GM18868 (cell line): ENCODE measurements at regions not wholly inside any gene's neighbourhood (a gene's known extent, or its start where the extent isn't known, plus 50 kb on each side); places are given as distances from the start of the nearest gene placed in this dataset.

ENCODE experiments used
- ATAC-seq: cut with Tn5 transposase; IDR thresholded peaks from one replicate; pipeline ENCODE4 v1.9.1; 2021; ENCODE audit warnings: mild to moderate bottlenecking, moderate library complexity; ENCODE audit not compliant: unreplicated experiment

DNA sequence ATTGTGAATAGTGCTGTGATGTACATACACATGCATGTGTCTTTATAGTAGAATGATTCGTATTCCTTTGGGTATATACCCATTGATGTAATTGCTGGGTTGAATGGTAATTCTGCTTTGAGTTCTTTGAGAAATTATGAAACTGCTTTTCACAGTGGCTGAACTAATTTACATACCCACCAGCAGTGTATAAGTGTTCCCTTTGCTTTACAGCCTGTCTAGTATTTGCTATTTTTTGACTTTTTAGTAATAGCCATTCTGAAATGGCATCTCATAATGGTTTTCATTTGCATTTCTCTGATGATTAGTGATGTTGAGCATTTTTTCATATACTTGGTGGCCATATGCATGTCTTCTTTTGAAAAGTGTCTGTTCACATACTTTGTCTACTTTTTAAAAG is 54.5 kb upstream of the FAM78B start:
- ATAC-seq: no peak

DNA sequence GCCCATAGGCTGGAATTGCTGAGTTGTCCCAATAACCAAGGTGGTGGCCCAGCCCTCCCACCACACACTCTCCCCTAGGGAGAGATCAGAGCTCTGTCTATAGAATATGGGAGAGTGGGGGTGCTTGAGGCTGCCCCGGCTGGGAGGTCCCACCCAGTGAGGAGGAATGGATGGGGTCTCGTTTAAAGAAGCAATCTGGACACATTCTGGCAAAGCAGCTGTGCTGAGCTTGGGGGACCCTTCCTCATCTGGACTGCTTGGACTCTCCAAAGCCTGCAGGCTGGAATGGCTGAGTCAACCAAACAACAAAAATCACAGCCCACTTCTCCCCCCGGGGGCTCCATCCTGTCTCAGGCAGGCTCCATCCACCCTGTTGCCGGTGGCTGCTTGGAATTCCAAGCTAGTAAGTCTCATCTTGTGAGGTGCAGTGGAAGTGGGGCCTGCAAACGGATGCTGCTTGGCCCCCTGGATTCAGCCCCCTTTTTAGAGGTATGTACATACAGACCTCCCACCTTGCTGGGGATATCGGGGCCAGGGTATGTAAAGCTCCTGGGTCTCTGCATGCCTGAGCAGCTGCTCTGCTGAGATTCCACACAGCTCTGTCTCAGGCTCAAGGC is 67.1 kb upstream of the FAM78B start:
- ATAC-seq: no peak

DNA sequence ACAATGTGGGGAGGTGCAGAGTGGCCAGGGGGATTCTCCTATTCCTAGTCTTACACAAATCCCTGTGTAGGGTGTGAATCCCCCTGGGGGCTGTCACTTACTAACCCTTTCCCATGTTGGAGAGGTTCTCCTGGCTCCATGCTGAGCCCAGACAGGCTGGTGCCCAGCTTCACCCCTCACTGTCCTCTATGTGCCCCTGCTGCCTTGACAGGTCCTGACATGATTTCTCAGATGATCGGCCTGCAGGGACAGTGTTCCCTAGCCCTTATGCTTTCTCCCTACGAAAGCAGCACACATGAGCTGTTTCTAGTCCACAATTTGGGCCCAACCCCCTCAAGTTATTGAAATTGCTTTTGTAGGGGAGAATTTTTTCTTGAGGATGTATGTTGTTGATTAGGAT is 68.9 kb upstream of the FAM78B start:
- no peak for ATAC-seq

DNA sequence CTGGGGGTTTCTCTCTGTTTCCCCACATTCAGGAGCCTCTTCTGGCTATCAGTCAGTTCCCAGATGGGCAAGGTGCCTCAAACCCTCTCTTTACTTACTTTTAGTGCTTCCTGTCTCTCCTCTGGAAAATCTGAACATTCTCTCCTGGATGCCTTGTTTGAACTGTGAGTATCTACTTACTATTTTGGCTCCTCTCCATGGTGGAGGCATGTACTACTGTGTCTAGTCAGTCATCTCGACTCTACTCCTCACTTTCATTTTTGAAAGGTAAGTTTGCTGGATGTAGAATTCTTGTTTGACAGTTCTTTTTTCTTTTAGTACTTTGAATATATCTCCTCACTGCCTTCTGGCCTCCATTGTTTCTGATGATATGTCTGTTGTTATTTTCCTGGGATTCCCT is 70.9 kb upstream of the FAM78B start:
- no peak for ATAC-seq

DNA sequence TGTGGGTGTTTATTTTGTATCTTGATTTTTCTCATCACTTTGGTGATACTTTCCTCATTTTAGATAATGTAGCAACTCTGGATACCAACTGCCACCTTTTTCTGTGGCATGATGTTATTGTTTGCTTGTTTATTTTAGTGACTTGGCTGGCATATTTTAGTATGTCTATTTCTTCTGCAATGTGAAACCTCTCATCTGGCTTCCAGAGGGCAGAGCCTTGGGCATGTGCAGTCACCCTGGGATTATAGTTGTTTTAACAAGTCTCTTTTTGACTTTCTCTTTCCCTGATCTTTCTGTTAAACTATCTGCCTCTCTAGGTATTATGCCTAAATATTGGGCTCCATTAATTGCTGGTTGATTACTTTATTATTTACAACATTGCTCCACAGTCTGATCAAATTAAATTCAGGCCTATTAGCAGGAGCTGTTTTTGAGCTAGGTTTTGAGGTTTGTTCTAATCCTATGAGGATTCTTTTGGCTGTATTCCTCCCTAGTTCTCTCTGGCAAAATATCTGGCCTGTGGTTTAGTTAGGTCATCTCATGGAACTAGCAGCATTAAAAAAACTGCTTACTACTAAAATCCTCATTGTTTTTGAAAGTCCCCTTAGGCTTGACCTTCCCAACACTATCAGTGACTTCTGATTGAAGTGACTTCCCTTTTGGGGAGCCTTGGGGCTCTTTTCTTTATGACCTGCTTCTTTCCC is 86.4 kb upstream of the FAM78B start:
- no peak for ATAC-seq

DNA sequence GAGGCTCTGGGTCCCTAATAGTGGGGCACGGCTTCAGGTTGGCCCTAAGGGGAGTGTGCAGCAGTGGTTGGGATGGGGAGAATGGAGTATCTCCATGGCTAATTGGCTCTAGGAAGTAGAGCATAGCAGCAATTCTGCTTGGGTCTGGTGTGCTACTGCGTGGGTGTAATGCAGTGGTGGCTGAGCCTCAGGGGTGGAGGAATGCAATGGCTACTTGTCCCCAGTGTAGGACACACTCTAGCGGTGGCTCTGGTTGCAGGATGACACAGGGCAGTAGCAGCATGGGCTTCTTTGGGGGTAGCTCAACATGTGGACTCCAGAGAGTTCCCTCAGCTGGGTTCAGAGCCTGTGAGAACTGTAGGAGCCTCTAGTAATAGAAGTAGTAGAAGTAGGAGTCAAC is 91.2 kb upstream of the FAM78B start:
- ATAC-seq: peak; percentile 40

DNA sequence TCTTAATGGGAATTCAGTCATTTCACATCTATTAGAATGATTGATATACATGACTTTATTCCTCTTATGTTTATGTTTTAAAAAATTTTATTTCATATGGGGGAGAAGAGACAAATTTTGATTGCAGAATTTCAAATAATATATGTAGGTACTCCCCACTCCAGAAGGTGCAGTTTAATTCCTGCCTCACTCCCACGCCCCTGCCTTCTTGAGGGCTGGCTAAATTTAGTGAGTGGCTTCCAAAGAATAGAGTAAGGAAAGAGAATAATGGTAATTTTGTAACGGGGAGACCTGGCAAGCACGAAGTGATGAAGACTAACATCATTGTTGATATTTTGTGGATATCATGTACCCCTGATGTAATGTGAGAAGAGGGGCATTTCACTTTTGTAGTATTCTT is 94.7 kb upstream of the FAM78B start:
- ATAC-seq: no peak

DNA sequence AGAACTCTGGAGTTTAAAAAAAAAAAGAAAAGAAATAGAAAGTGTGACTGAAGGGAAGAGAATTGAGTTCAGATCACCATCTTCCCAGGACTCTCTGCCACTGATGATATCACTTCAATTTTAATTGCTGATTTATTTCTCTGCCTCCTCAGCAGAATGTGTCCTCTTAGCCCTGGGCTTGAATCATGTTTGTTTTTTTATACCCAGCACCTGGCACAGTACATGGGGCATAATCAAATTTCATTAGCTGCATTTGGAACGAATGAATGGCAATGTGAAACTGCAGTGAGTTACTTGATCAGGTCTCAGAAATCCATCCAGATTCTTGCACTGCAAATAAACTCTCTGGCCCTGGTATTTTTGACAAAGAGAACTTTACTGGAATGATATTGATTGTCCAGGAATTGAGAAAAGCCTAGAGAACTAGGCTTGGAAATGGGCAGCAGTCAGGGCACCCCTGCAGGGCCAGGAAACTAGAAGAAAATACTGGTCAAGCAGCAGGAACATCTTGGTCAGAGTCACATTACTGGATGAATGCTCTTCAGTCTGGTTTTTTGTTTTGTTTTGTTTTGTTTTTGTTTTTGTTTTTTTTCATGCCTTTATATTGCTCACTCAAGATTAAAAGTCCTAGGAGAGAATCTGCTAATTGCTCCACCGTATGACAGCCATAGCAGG is 103.8 kb upstream of the FAM78B start:
- ATAC-seq: no peak

DNA sequence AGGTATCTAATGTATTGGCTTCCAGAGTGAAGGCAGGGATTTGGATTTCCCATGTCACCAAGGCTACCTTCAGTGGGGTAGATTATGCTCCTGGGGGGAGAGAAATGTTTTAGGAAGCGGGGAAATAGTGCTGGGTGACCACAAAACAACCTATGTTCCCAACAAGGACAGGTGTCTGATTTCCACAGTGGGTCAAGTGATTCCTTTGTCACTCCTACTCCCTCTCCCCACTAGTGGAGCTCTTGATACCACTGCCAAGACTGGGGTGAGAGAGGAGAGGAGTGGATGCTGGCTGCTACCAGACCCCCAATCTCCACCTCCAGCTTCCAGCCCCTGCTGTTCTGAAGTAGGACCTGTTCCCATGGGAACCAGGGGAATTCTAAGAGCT is 104.3 kb upstream of the FAM78B start:
- no peak for ATAC-seq

DNA sequence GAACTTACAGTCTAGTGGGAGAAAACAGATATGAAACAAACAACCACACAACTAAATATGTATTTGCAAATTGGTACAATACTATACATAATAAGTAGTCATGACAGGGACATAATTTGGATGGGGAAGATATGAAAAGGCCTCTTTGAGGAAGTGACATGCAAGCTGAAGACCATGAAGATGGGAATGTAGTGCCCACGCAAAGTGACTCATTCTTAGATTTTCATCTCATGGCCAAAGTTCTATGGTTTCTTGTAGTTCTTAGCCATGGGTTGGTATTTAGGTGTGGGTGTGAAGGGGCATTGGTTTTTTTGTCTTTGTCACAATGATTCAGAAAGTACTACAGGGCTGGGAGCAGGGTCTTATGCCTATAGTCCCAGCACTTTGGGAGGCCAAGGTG is 105.4 kb upstream of the FAM78B start:
- ATAC-seq: peak; percentile 92

DNA sequence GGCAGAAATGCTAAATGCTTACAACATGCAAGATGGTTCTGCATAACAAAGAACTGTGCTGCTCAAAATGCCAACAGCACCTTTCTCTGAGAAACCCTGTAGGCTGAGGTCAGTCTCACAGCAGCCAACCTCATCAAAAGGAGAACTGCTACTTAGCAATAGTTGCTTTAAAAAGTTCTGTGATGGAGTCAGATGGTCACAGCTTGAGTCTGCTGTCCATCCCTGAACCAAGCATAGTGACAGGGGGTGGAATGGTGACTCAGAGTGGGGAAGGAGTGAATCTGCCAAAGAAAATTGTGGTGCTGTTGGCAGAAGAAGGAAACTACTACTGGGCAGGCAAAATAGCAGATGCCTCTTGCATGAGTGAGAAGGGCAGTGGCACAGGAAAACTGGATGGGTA is 106.0 kb upstream of the FAM78B start:
- ATAC-seq: peak; percentile 37

DNA sequence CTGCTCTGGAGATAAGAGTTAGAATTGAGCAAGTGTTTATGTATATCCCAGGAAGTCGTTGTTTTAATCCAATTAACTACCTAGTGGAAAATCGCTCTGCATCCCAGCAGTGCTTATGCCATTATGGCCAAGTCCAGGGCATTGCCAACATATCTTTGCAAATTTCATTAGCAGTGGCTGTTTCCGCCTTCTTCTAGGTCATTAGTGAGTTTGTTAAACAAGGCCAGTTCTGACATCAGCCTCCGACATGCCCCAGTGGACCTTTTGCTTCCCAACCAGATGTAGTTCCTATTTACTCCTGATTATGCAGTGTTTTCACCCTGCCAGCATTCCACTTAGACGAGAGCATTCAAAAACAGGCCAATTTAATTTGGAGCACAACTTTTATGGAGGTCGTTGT is 106.8 kb upstream of the FAM78B start:
- no peak for ATAC-seq

DNA sequence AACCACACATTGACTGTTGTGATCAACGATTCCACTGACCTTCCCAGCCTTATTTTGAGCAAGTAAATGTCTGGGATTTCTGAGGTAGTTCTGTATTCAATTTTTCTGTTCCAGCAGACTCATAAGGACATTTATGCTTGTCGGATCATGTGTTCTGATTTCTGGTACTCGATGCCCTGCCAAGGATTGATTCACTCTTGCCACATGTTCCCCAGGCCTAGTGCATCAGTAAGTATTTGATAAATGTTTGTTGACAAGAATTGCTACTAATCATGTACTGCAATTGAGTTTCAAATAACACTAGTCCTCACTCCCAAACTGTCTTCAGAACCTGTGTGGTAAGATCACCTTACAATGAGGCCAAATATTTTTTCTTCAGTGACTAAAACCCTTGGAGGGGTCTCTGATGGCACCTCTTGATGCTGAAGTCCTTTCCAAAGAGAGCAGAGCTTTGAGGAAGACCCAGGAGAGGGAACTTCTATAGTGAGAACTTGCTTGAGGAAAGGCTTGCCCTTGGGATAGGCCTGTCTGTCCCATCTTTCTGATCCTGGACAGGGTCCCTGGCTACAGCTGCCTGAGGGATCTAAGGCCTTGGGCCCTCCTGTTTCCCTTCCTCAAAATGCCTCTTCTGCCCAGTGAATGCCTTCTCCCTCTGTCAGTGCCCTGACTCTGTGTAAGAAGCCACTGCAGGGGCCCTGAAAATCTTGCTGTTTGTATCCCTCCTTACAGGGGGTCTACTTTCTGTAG is 115.8 kb upstream of the FAM78B start:
- ATAC-seq: no peak

DNA sequence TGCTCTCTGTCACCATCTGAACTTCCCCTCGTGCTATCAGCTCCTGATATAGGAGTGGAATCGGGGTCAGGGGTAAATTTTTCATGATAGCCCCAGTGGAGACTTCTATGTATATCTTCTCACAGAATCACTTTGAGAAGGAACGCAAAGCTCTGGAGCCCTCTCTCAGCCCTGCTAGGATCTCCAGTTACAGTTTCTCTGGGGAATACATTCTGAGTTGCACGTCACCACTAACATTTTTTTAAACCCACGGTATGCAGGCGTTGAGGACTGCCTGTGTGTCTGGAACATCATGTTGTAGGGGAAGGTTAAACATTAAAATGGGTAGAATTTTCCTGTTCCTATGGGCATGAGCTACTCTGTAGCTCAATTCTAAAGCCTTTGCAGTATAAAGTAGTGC is 116.4 kb upstream of the FAM78B start:
- no peak for ATAC-seq

DNA sequence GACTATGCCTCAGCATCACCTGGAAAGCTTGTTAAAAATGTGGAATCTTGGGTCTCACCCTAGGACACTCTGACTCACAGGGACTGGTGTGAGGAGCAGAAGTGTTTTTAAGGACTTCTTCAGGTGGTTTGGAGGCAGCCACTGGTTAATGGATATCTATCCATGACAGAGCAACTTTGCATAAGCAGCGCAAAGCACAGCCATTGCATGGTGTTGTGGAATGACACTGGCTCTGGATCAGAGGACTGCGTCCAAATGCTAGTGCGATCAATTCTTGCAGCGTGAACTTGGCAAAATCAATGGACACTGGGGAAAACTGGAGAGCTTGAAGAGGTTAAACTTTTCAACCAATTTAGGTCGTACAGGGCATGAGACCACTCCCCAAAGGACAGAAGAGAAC is 116.8 kb upstream of the FAM78B start:
- ATAC-seq: no peak

DNA sequence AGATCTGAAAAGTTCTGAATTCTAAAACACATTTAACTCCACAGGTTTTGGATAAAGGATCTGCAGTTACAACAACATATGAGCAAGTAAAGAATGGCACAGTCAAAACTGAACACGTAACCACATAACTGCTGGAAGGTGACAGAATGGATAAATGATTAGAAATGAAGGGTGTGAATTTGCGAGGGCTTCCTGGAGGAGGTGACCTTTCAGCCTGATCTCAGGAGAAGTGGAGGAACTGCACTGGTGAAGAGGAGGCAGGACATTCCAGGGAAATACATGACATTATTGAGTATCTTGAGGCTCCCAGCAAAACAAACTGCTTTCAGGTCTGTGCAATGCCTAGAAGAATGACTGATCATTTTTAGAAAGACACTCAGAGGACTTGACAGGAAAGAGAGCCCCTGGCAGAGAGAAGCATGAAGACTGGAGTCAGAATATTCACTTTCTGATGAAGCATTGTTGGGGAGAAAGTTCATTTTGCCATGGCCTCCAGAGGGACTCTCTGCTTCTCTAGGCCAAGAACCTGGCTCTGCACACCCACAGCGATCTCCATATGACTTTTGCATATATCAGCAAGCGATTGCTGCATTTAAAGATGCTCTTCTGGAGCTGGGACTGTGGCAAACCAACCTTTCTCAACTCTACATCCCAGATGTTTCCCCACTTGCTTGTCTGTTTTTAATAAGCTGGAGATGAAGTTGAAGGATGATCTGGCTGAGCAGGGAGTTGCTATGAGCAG is 122.7 kb upstream of the FAM78B start:
- no peak for ATAC-seq

DNA sequence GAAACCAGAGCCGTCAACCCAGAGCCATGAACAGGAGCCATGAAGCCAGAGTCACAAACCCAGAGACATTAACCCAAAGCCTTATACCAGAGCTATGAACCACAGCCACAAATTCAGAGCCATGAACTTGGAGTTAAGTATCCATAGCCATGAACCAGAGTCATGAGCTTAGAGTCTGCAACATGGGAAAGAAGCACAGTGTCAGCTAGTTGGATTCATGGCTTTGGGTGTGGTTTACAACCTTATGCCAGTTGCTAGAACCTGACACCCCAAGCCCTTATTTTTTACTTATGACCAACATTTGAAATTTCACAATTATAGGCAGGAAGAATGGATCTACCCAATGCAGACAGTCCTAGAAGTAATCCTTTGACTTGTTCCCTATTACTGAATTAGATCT is 128.9 kb upstream of the FAM78B start:
- ATAC-seq: no peak

DNA sequence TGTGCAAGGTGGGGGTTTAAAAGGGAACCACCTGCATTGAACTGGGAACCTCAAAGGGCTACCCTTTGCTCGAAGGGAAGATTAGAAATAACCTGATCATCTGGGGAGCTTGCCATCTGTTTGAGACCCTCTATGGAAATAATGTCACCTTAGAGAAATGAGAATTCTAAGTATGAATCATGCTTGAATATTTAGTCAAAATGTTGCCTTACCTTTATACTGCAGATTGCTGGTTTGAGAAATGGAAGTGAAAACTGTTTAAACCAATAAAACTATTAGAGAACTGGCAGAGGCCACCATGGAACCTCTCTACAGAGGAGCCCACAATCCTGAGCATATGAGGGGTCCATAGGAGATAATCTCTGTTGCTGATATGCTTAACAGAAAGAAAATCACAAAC is 131.2 kb upstream of the FAM78B start:
- peak; percentile 60 for ATAC-seq

DNA sequence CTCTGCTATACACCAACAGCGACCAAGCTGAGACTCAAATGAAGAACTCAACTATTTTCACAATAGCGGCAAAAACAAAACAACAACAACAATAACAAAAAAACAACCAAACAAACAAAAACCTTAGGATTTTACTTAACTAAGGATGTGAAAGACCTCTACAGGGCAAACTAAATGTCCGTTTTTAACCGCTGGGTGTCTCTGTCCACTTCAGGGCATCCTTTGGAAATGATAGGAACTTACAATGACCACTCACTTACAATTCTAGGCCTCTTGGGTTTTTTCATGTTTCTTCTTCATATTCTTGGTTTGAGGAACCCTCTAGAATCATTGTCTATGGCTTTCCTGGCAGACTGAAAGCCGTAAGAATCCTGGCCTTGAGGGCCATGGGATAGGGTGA is 134.0 kb upstream of the FAM78B start:
- ATAC-seq: no peak

DNA sequence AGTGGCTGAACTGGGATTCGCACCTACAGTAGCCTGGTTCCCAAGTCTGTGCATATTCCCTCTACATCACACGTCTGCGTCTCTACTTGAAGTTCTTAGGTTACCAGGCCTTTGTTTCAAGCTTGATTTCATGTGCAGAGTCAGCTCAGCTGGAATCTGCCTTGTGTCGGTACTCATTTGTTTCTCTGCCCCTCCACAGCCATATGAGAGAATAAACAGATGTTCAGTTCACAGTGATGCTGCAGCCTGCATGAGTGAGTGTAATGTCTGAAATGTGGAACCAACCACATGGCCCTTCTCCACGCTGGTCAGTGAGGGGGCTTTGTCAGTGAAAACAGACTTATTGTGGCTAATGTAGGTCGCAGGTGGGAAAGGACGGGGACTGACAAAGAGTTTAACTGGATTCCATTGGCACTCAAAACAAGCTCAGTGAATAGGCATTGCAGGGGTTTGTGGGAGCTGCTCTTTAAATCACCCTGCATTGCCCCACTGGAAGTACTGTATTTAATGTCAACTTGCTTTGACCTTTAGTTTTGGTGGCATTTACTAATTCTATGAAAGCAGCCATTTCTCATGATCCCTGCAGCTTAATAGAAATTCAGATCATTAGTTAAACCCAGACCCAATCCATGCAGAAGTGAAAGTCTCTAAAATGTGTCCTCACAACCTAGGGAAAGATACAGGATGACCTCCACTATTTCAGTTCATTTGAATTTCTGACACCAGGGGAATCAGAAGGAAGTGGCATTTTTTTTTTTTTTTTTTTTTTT is 136.4 kb upstream of the FAM78B start:
- ATAC-seq: no peak
